ENCODE measurements at regions not wholly inside any gene's neighbourhood (a gene's known extent, or its start where the extent isn't known, plus 50 kb on each side); places are given as distances from the start of the nearest gene placed in this dataset.

GRCh38 chr12:24539646-24540045, 409.3 kb downstream of the BCAT1 start:
- H3K4me2 ChIP-seq (ENCODE audit: low read length) = no peak overlapping the region
- H3K9ac ChIP-seq (ENCODE audit: low read length) = no peak overlapping the region

DNA sequence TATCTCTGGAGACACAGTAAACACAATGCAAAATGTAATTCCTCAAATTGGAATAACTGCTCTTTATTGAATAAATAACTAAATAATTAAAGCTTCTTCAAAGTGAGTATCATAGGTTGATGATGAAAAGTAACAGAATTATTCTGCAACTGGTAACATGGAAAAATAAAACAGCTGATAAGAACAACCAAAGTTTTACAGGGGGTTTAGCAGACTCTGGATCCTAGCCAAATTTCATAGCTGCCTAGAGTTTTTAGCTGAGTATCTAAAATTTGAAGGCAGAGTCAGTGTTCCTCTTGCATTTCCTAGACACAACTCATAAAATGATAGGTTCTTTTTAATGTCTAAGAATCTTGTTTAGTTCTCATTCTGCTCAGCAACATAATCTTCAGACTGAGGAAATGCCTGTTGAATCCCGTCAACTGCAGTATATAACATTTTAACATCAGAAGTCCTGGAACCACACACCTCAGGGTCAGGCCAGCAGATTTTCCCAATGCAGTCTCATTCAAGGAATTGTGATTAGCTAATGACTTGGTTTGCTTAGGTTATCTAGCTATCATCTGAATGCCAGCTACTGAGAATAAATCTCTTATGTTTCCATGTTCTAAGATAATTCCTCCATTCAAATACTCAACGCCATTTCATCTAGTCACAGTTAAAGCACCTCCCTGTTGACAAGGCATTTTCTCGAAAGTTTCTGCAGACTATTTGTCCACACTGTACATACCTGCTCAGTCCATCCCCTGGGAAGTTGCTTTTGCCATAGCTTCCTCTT, 411.6 kb downstream of the BCAT1 start:
- Histone ChIP-seq H3K9ac (ENCODE audit: low read length) (no peak overlapping the region), H3K9me3 (ENCODE audit: low read length) (no peaks in the 10 kb centered on the region), H2AFZ (ENCODE audit: low read length) (no peak overlapping the region), H3K4me3 (ENCODE audit: low read depth, low read length, poor library complexity, severe bottlenecking) (no peak overlapping the region), H4K20me1 (ENCODE audit: insufficient read depth, low read length) (no peaks in the 10 kb centered on the region), H3K9me2 (ENCODE audit: low read depth, low read length) (no peaks in the 10 kb centered on the region), H3K4me2 (ENCODE audit: low read length) (no peak overlapping the region), H3K27me3 (ENCODE audit: insufficient read depth, low read length) (no peaks in the 10 kb centered on the region), H3K79me2 (ENCODE audit: insufficient read depth, low read length) (no peaks in the 10 kb centered on the region), H3K4me1 (ENCODE audit: insufficient read depth, low read length, severe bottlenecking) (no peaks in the 10 kb centered on the region), H3K27ac (ENCODE audit: low read depth, low read length, poor library complexity, severe bottlenecking) (no peak overlapping the region), H3K36me3 (ENCODE audit: insufficient read depth, low read length) (no peaks in the 10 kb centered on the region), H3F3A (ENCODE audit: insufficient read depth, low read length) (no peaks in the 10 kb centered on the region)
- TF ChIP-seq EZH2 (IDR thresholded peaks at IDR 0.05; ENCODE audit: borderline replicate concordance, low read length) = no peak
- TF ChIP-seq, protein P1, sequence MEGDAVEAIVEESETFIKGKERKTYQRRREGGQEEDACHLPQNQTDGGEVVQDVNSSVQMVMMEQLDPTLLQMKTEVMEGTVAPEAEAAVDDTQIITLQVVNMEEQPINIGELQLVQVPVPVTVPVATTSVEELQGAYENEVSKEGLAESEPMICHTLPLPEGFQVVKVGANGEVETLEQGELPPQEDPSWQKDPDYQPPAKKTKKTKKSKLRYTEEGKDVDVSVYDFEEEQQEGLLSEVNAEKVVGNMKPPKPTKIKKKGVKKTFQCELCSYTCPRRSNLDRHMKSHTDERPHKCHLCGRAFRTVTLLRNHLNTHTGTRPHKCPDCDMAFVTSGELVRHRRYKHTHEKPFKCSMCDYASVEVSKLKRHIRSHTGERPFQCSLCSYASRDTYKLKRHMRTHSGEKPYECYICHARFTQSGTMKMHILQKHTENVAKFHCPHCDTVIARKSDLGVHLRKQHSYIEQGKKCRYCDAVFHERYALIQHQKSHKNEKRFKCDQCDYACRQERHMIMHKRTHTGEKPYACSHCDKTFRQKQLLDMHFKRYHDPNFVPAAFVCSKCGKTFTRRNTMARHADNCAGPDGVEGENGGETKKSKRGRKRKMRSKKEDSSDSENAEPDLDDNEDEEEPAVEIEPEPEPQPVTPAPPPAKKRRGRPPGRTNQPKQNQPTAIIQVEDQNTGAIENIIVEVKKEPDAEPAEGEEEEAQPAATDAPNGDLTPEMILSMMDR (IDR thresholded peaks at IDR 0.05; ENCODE audit: low read length) = no peak

More at GRCh38 chr12:24539646-24540045, 409.3 kb downstream of the BCAT1 start:
- H3K4me1 ChIP-seq (ENCODE audit: insufficient read depth, low read length, severe bottlenecking) = no peaks in the 10 kb centered on the region
- H4K20me1 ChIP-seq (ENCODE audit: insufficient read depth, low read length) = no peaks in the 10 kb centered on the region
- no peaks in the 10 kb centered on the region for H3K27me3 ChIP-seq (ENCODE audit: insufficient read depth, low read length)
- no peak overlapping the region for H3K27ac ChIP-seq (ENCODE audit: low read depth, low read length, poor library complexity, severe bottlenecking)
- no peaks in the 10 kb centered on the region for H3F3A ChIP-seq (ENCODE audit: insufficient read depth, low read length)
- no peaks in the 10 kb centered on the region for H3K79me2 ChIP-seq (ENCODE audit: insufficient read depth, low read length)
- no peaks in the 10 kb centered on the region for H3K9me3 ChIP-seq (ENCODE audit: low read length)
- no peaks in the 10 kb centered on the region for H3K36me3 ChIP-seq (ENCODE audit: insufficient read depth, low read length)
- H2AFZ ChIP-seq (ENCODE audit: low read length) = no peak overlapping the region
- H3K9me2 ChIP-seq (ENCODE audit: low read depth, low read length) = no peaks in the 10 kb centered on the region
- no peak overlapping the region for H3K4me3 ChIP-seq (ENCODE audit: low read depth, low read length, poor library complexity, severe bottlenecking)
- TF ChIP-seq, protein P1 (IDR thresholded peaks at IDR 0.05; ENCODE audit: low read length) = no peak
- TF ChIP-seq EZH2 (IDR thresholded peaks at IDR 0.05; ENCODE audit: borderline replicate concordance, low read length) = no peak

GRCh38 chr12:24535334-24536069, 413.4 kb downstream of the BCAT1 start:
- Histone ChIP-seq H3F3A (ENCODE audit: insufficient read depth, low read length) (no peaks in the 10 kb centered on the region), H3K36me3 (ENCODE audit: insufficient read depth, low read length) (no peaks in the 10 kb centered on the region), H3K79me2 (ENCODE audit: insufficient read depth, low read length) (no peaks in the 10 kb centered on the region), H4K20me1 (ENCODE audit: insufficient read depth, low read length) (no peaks in the 10 kb centered on the region), H3K4me2 (ENCODE audit: low read length) (no peak overlapping the region), H3K27me3 (ENCODE audit: insufficient read depth, low read length) (no peaks in the 10 kb centered on the region), H3K27ac (ENCODE audit: low read depth, low read length, poor library complexity, severe bottlenecking) (no peak overlapping the region), H3K9ac (ENCODE audit: low read length) (no peak overlapping the region), H2AFZ (ENCODE audit: low read length) (no peak overlapping the region), H3K4me1 (ENCODE audit: insufficient read depth, low read length, severe bottlenecking) (no peaks in the 10 kb centered on the region), H3K9me3 (ENCODE audit: low read length) (no peaks in the 10 kb centered on the region), H3K9me2 (ENCODE audit: low read depth, low read length) (no peaks in the 10 kb centered on the region), H3K4me3 (ENCODE audit: low read depth, low read length, poor library complexity, severe bottlenecking) (no peak overlapping the region)
- no peak for TF ChIP-seq EZH2 (IDR thresholded peaks at IDR 0.05; ENCODE audit: borderline replicate concordance, low read length)
- TF ChIP-seq, protein P1 (IDR thresholded peaks at IDR 0.05; ENCODE audit: low read length) = no peak
